GM12878 (cell line): ENCODE measurements at regions not wholly inside any gene's neighbourhood (a gene's known extent, or its start where the extent isn't known, plus 50 kb on each side); places are given as distances from the start of the nearest gene placed in this dataset.

ENCODE experiments used
- EP300 ChIP-seq, 2 experiments: fragments of 150-350 bp in 1 of 2; IDR thresholded peaks; 2 replicates each; pipeline ENCODE4 v1.6.1; 2011 to 2012; ENCODE audit warnings: low read depth in 2 of 2, low read length in 2 of 2, borderline replicate concordance in 1 of 2, improper control_type of control experiment in 1 of 2, inconsistent platforms in 1 of 2; ENCODE audit not compliant: control insufficient read depth in 1 of 2
- SMARCA5 ChIP-seq: fragments of 450-650 bp; IDR thresholded peaks from 2 replicates; pipeline ENCODE4 v1.6.1; 2017; ENCODE audit warnings: mild to moderate bottlenecking
- TARDBP ChIP-seq: IDR thresholded peaks from 2 replicates; pipeline ENCODE4 v1.6.1; 2016; ENCODE audit warnings: borderline replicate concordance
- YY1 ChIP-seq: IDR thresholded peaks from 2 replicates; pipeline ENCODE4 v1.6.1; 2011; ENCODE audit warnings: low read depth, mild to moderate bottlenecking, low read length
- TF ChIP-seq, protein P1 (sequence below), 3 experiments: IDR thresholded peaks in 2 of 3; conservative IDR thresholded peaks in 1 of 3; 2 replicates each; pipeline ENCODE4 v1.5.1; 2011; ENCODE audit warnings: low read depth in 3 of 3, low read length in 3 of 3, mild to moderate bottlenecking in 3 of 3, control low read depth in 2 of 3, moderate library complexity in 2 of 3, inconsistent platforms in 1 of 3, mixed read lengths in 1 of 3; ENCODE audit not compliant: control insufficient read depth in 2 of 3, insufficient read depth in 1 of 3; ENCODE audit errors: extremely low read depth in 1 of 3

DNA sequence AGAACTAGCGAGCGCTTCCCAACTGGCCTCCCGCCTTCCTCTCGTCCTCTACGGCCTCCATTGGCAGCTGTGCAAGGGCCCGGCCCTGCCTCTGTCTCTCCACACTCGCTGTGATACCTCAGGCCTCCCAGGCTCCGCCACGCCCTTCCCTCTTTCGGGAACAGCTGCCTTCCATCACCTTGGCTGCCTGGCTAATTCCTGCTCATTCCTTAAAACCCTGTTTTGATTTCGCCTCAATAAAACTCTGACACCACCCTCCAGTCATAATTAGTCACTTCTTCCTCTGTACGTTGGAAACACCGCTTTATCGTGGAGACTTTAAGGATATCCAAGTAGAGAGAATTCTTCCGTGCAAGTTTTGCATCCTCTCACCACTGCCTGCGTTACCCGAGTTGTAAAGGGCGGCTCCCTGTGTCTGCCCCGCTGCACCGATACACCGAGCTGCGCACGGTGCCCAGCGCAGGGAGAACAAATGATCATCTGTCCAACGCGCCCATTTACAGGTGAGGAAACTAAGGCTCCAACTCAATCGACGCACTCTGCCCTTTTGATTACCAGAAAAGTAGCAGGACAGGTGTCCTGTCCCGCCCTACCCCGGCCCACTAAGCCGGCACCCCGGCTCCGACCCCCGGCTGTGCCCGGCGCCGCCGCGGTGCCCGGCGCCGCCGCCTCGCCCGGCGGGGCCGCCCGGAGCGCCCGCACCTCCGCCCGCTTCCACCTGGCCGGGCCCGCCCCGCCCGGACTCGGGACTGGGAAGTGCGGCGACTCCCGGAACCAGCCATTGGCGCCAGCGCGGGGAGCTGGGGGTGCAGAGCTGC is 139.7 kb downstream of the SEC14L1 start:
- TF ChIP-seq TARDBP (no peak), EP300 (IDR thresholded peaks at IDR 0.05; ENCODE audit: borderline replicate concordance in 1 of 2, control insufficient read depth in 1 of 2, low read depth in 2 of 2, low read length in 2 of 2) (no peak), YY1 (no peak), SMARCA5 (no peak; the same call in 1 of the 2 replicates)
- TF ChIP-seq, protein P1, sequence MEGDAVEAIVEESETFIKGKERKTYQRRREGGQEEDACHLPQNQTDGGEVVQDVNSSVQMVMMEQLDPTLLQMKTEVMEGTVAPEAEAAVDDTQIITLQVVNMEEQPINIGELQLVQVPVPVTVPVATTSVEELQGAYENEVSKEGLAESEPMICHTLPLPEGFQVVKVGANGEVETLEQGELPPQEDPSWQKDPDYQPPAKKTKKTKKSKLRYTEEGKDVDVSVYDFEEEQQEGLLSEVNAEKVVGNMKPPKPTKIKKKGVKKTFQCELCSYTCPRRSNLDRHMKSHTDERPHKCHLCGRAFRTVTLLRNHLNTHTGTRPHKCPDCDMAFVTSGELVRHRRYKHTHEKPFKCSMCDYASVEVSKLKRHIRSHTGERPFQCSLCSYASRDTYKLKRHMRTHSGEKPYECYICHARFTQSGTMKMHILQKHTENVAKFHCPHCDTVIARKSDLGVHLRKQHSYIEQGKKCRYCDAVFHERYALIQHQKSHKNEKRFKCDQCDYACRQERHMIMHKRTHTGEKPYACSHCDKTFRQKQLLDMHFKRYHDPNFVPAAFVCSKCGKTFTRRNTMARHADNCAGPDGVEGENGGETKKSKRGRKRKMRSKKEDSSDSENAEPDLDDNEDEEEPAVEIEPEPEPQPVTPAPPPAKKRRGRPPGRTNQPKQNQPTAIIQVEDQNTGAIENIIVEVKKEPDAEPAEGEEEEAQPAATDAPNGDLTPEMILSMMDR (IDR thresholded peaks at IDR 0.05 in 2 of 3, conservative IDR thresholded peaks at IDR 0.05 in 1 of 3; ENCODE audit: control insufficient read depth in 2 of 3, extremely low read depth in 1 of 3, insufficient read depth in 1 of 3, low read depth in 3 of 3, low read length in 3 of 3), result no peak
